Keratinocyte (primary cell): ENCODE measurements at regions not wholly inside any gene's neighbourhood (a gene's known extent, or its start where the extent isn't known, plus 50 kb on each side); places are given as distances from the start of the nearest gene placed in this dataset.

Source experiments
- DNase-seq: peaks from one replicate; pipeline ENCODE4 v3.0.0-alpha.2; 2011; ENCODE audit warnings: low read depth, missing footprints, low spot score
- FAIRE-seq: peaks from 2 replicates; lab custom pipeline; 2011; peaks lifted over from hg19 to GRCh38; lab: Jason Lieb, UNC
- H2AFZ ChIP-seq: 2 replicates; pipeline ENCODE4 v1.6.0; 2012; ENCODE audit warnings: low read length, control low read depth, inconsistent platforms; ENCODE audit not compliant: control insufficient read depth
- H3K27ac ChIP-seq: 2 replicates; pipeline ENCODE4 v1.5.1; 2011; ENCODE audit warnings: low read length; ENCODE audit not compliant: control insufficient read depth, insufficient read depth
- H3K27me3 ChIP-seq: 3 replicates; pipeline ENCODE4 v1.6.0; 2011; ENCODE audit warnings: low read length; ENCODE audit not compliant: control insufficient read depth, insufficient read depth; ENCODE audit errors: extremely low read depth
- H3K36me3 ChIP-seq, 2 experiments: 2 replicates in 1 of 2; 3 replicates in 1 of 2; pipeline ENCODE4 v1.5.1; 2011; ENCODE audit warnings: low read length in 2 of 2, mild to moderate bottlenecking in 1 of 2; ENCODE audit not compliant: control insufficient read depth in 2 of 2, insufficient read depth in 2 of 2; ENCODE audit errors: extremely low read depth in 1 of 2
- H3K4me1 ChIP-seq: 3 replicates; pipeline ENCODE4 v1.5.1; 2011; ENCODE audit warnings: low read length; ENCODE audit not compliant: control insufficient read depth, insufficient read depth; ENCODE audit errors: extremely low read depth
- H3K4me2 ChIP-seq: 3 replicates; pipeline ENCODE4 v1.6.0; 2011; ENCODE audit warnings: low read depth, low read length; ENCODE audit not compliant: control insufficient read depth, insufficient read depth; ENCODE audit errors: extremely low read depth
- H3K4me3 ChIP-seq, 3 experiments: fragments of 200-600 bp in 1 of 3; sonication (generic) in 1 of 3; 2 replicates in 2 of 3; 3 replicates in 1 of 3; pipeline ENCODE4 v1.5.1; 2011 to 2016; ENCODE audit warnings: low read length in 3 of 3, mild to moderate bottlenecking in 3 of 3, control low read depth in 2 of 3, inconsistent platforms in 1 of 3, low read depth in 1 of 3, mixed read lengths in 1 of 3, mixed run types in 1 of 3, moderate library complexity in 1 of 3; ENCODE audit not compliant: control insufficient read depth in 2 of 3, insufficient read depth in 2 of 3; ENCODE audit errors: extremely low read depth in 1 of 3
- H3K79me2 ChIP-seq: 2 replicates; pipeline ENCODE4 v1.6.0; 2012; ENCODE audit warnings: low read length; ENCODE audit not compliant: control insufficient read depth, insufficient read depth
- H3K9ac ChIP-seq: 3 replicates; pipeline ENCODE4 v1.6.0; 2011; ENCODE audit warnings: low read length; ENCODE audit not compliant: control insufficient read depth, insufficient read depth; ENCODE audit errors: extremely low read depth
- H3K9me1 ChIP-seq: 3 replicates; pipeline ENCODE4 v1.6.0; 2011; ENCODE audit warnings: low read length; ENCODE audit not compliant: control insufficient read depth, insufficient read depth; ENCODE audit errors: extremely low read depth
- H3K9me3 ChIP-seq: 2 replicates; pipeline ENCODE4 v1.5.1; 2012; ENCODE audit warnings: low read depth, low read length; ENCODE audit not compliant: control insufficient read depth
- H4K20me1 ChIP-seq: 3 replicates; pipeline ENCODE4 v1.6.0; 2011; ENCODE audit warnings: low read length; ENCODE audit not compliant: control insufficient read depth, insufficient read depth; ENCODE audit errors: extremely low read depth
- EZH2 ChIP-seq: IDR thresholded peaks from one replicate; pipeline ENCODE4 v1.6.1; 2012; ENCODE audit warnings: inconsistent platforms, mild to moderate bottlenecking, low read length, moderate library complexity
- dilution Hi-C: fragments of 300-500 bp; cut with MboI; formaldehyde crosslinking; loops from one replicate; pipeline ENCODE4 v1.7.0; 2020; ENCODE audit warnings: low sequenced_read_pairs; ENCODE audit not compliant: extremely low pct_ligation_motif_present
- TF ChIP-seq, protein P1 (sequence below), 3 experiments: IDR thresholded peaks in 1 of 3; conservative IDR thresholded peaks in 1 of 3; optimal IDR thresholded peaks in 1 of 3; 2 replicates in 2 of 3; 3 replicates in 1 of 3; pipeline versions ENCODE3 to v1.5.1; 2011; ENCODE audit warnings: low read length in 3 of 3, mild to moderate bottlenecking in 3 of 3, moderate library complexity in 2 of 3, control low read depth in 1 of 3, inconsistent platforms in 1 of 3; ENCODE audit not compliant: insufficient read depth in 2 of 3; ENCODE audit errors: extremely low read depth in 1 of 3

- Histone ChIP-seq H3K27me3 (no peaks in the 10 kb centered on the region), H3K9me1 (no peaks in the 10 kb centered on the region), H3K4me3 (no peak overlapping the region), H3K9me3 (no peaks in the 10 kb centered on the region), H3K79me2 (no peaks in the 10 kb centered on the region), H3K4me2 (no peak overlapping the region), H3K9ac (no peak overlapping the region), H3K4me1 (no peaks in the 10 kb centered on the region), H2AFZ (no peak overlapping the region), H3K27ac (no peak overlapping the region), H3K36me3 (no peaks in the 10 kb centered on the region), H4K20me1 (no peaks in the 10 kb centered on the region)
- no peak for FAIRE-seq
- DNase-seq = no peak
- TF ChIP-seq, protein P1, sequence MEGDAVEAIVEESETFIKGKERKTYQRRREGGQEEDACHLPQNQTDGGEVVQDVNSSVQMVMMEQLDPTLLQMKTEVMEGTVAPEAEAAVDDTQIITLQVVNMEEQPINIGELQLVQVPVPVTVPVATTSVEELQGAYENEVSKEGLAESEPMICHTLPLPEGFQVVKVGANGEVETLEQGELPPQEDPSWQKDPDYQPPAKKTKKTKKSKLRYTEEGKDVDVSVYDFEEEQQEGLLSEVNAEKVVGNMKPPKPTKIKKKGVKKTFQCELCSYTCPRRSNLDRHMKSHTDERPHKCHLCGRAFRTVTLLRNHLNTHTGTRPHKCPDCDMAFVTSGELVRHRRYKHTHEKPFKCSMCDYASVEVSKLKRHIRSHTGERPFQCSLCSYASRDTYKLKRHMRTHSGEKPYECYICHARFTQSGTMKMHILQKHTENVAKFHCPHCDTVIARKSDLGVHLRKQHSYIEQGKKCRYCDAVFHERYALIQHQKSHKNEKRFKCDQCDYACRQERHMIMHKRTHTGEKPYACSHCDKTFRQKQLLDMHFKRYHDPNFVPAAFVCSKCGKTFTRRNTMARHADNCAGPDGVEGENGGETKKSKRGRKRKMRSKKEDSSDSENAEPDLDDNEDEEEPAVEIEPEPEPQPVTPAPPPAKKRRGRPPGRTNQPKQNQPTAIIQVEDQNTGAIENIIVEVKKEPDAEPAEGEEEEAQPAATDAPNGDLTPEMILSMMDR (optimal IDR thresholded peaks at IDR 0.05 in 1 of 3, IDR thresholded peaks at IDR 0.05 in 1 of 3, conservative IDR thresholded peaks at IDR 0.05 in 1 of 3; ENCODE audit: extremely low read depth in 1 of 3, insufficient read depth in 2 of 3, low read length in 3 of 3) = no peak
- no peak for TF ChIP-seq EZH2
- dilution Hi-C loops = no loop called here
Observed at GRCh38 chr2:171253900-171254650, 93.4 kb upstream of the TLK1 start.

DNA sequence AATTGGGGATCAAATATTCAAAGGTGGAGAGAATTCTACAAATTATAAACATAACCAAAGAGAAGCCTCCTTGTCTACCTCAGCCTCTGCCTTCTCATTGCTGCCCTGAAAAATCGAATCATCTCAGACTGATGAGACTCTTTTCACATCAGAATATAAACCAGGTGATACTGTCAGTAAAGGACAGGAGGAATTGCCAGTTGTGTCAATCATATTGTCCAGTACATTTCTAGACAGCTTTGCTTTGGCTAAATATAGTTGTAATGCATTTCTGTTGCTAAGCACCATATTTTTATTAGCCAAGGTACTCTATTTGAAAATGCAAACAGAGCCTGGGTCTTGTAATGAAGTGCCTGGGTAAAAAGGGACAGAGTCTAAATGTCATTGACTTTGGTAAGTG lies 92.6 kb upstream of the TLK1 start:
- dilution Hi-C loops = no loop called here
- H3K9me3 ChIP-seq = no peaks in the 10 kb centered on the region
- no peak for TF ChIP-seq EZH2
- TF ChIP-seq, protein P1 (optimal IDR thresholded peaks at IDR 0.05 in 1 of 3, IDR thresholded peaks at IDR 0.05 in 1 of 3, conservative IDR thresholded peaks at IDR 0.05 in 1 of 3; ENCODE audit: extremely low read depth in 1 of 3, insufficient read depth in 2 of 3, low read length in 3 of 3) = no peak

More for the DNA sequence above, 92.6 kb upstream of the TLK1 start:
- DNase-seq (no peak), FAIRE-seq (no peak)
- Histone ChIP-seq H3K4me2 (no peak overlapping the region), H3K79me2 (no peaks in the 10 kb centered on the region), H4K20me1 (no peaks in the 10 kb centered on the region), H3K36me3 (no peaks in the 10 kb centered on the region), H3K9me1 (no peaks in the 10 kb centered on the region), H3K9ac (no peak overlapping the region), H3K27ac (no peak overlapping the region), H3K27me3 (no peaks in the 10 kb centered on the region), H3K4me1 (no peaks in the 10 kb centered on the region), H2AFZ (no peak overlapping the region), H3K4me3 (no peak overlapping the region)
